ENCODE measurements at regions not wholly inside any gene's neighbourhood (a gene's known extent, or its start where the extent isn't known, plus 50 kb on each side); places are given as distances from the start of the nearest gene placed in this dataset.

GRCh38 chr2:104933151-104933917, 79.4 kb downstream of the POU3F3 start:
- Mint-ChIP-seq H3K4me1 (ENCODE audit: low read depth, unreplicated experiment) (peaks cover 11% of the 10 kb centered on the region), H3K27ac (ENCODE audit: unreplicated experiment) (no peak overlapping the region), H3K27me3 (ENCODE audit: low read depth, unreplicated experiment) (peaks cover 4% of the 10 kb centered on the region), H3K36me3 (ENCODE audit: low read depth, unreplicated experiment) (no peaks in the 10 kb centered on the region), H3K4me3 (ENCODE audit: unreplicated experiment) (no peak overlapping the region), H3K9me3 (ENCODE audit: unreplicated experiment) (no peaks in the 10 kb centered on the region)
- Histone ChIP-seq H3K9me3 (ENCODE audit: insufficient read depth, low read depth, low read length) (no peaks in the 10 kb centered on the region), H3K27me3 (ENCODE audit: insufficient read depth, low read length) (no peaks in the 10 kb centered on the region), H3K4me3 (ENCODE audit: insufficient read depth, low read depth, low read length) (no peak overlapping the region), H3K4me2 (ENCODE audit: low read length) (no peak overlapping the region), H2AFZ (ENCODE audit: low read depth, low read length) (no peak overlapping the region), H3K79me2 (ENCODE audit: insufficient read depth, low read length) (no peaks in the 10 kb centered on the region), H3K9ac (ENCODE audit: low read length) (no peak overlapping the region), H3K27ac (ENCODE audit: low read depth, low read length) (no peak overlapping the region), H4K20me1 (ENCODE audit: insufficient read depth, low read length) (no peaks in the 10 kb centered on the region), H3K36me3 (ENCODE audit: insufficient read depth, low read length) (no peaks in the 10 kb centered on the region), H3K4me1 (ENCODE audit: insufficient read depth, low read length) (no peaks in the 10 kb centered on the region)
- no peak for FAIRE-seq
- no peak for TF ChIP-seq CTCF (IDR thresholded peaks at IDR 0.05; ENCODE audit: insufficient read depth, low read depth, low read length)
- TF ChIP-seq EZH2 (IDR thresholded peaks at IDR 0.05; ENCODE audit: insufficient read depth, low read length) = no peak
- no peak for DNase-seq (ENCODE audit: low read depth)

GRCh38 chr2:104936527-104936926, 82.6 kb downstream of the POU3F3 start:
- H3K9ac ChIP-seq (ENCODE audit: low read length) = no peak overlapping the region
- H4K20me1 ChIP-seq (ENCODE audit: insufficient read depth, low read length) = no peaks in the 10 kb centered on the region
- H3K36me3 ChIP-seq (ENCODE audit: insufficient read depth, low read length) = no peaks in the 10 kb centered on the region
- no peak overlapping the region for H3K4me2 ChIP-seq (ENCODE audit: low read length)
- no peak for FAIRE-seq
- Mint-ChIP-seq H3K27me3 (ENCODE audit: low read depth, unreplicated experiment) (peaks cover 6% of the 10 kb centered on the region), H3K36me3 (ENCODE audit: low read depth, unreplicated experiment) (no peaks in the 10 kb centered on the region), H3K9me3 (ENCODE audit: unreplicated experiment) (no peaks in the 10 kb centered on the region), H3K27ac (ENCODE audit: unreplicated experiment) (no peak overlapping the region), H3K4me3 (ENCODE audit: unreplicated experiment) (no peak overlapping the region), H3K4me1 (ENCODE audit: low read depth, unreplicated experiment) (peaks cover 11% of the 10 kb centered on the region)
- no peaks in the 10 kb centered on the region for H3K9me3 ChIP-seq (ENCODE audit: insufficient read depth, low read depth, low read length)
- TF ChIP-seq EZH2 (IDR thresholded peaks at IDR 0.05; ENCODE audit: insufficient read depth, low read length) (no peak), CTCF (IDR thresholded peaks at IDR 0.05; ENCODE audit: insufficient read depth, low read depth, low read length) (no peak)
- no peak overlapping the region for H3K4me3 ChIP-seq (ENCODE audit: insufficient read depth, low read depth, low read length)
- H3K79me2 ChIP-seq (ENCODE audit: insufficient read depth, low read length) = no peaks in the 10 kb centered on the region
- H2AFZ ChIP-seq (ENCODE audit: low read depth, low read length) = no peak overlapping the region
- no peak for DNase-seq (ENCODE audit: low read depth)
- no peaks in the 10 kb centered on the region for H3K4me1 ChIP-seq (ENCODE audit: insufficient read depth, low read length)
- H3K27me3 ChIP-seq (ENCODE audit: insufficient read depth, low read length) = no peaks in the 10 kb centered on the region
- H3K27ac ChIP-seq (ENCODE audit: low read depth, low read length) = no peak overlapping the region

GRCh38 chr2:104938231-104938941, 84.5 kb downstream of the POU3F3 start:
- Histone ChIP-seq H3K4me1 (ENCODE audit: insufficient read depth, low read length) (no peaks in the 10 kb centered on the region), H3K27me3 (ENCODE audit: insufficient read depth, low read length) (no peaks in the 10 kb centered on the region), H3K9me3 (ENCODE audit: insufficient read depth, low read depth, low read length) (no peaks in the 10 kb centered on the region), H4K20me1 (ENCODE audit: insufficient read depth, low read length) (no peaks in the 10 kb centered on the region), H3K4me2 (ENCODE audit: low read length) (no peak overlapping the region), H3K4me3 (ENCODE audit: insufficient read depth, low read depth, low read length) (no peak overlapping the region), H3K27ac (ENCODE audit: low read depth, low read length) (no peak overlapping the region), H3K9ac (ENCODE audit: low read length) (no peak overlapping the region), H3K36me3 (ENCODE audit: insufficient read depth, low read length) (no peaks in the 10 kb centered on the region), H3K79me2 (ENCODE audit: insufficient read depth, low read length) (no peaks in the 10 kb centered on the region), H2AFZ (ENCODE audit: low read depth, low read length) (no peak overlapping the region)
- H3K36me3 Mint-ChIP-seq (ENCODE audit: low read depth, unreplicated experiment) = no peaks in the 10 kb centered on the region
- H3K27me3 Mint-ChIP-seq (ENCODE audit: low read depth, unreplicated experiment) = peaks cover 7% of the 10 kb centered on the region
- no peak overlapping the region for H3K27ac Mint-ChIP-seq (ENCODE audit: unreplicated experiment)
- no peak for TF ChIP-seq EZH2 (IDR thresholded peaks at IDR 0.05; ENCODE audit: insufficient read depth, low read length)
- no peak for TF ChIP-seq CTCF (IDR thresholded peaks at IDR 0.05; ENCODE audit: insufficient read depth, low read depth, low read length)
- DNase-seq (ENCODE audit: low read depth) (no peak), FAIRE-seq (no peak)
- no peaks in the 10 kb centered on the region for H3K9me3 Mint-ChIP-seq (ENCODE audit: unreplicated experiment)
- no peak overlapping the region for H3K4me3 Mint-ChIP-seq (ENCODE audit: unreplicated experiment)
- peaks cover 11% of the 10 kb centered on the region for H3K4me1 Mint-ChIP-seq (ENCODE audit: low read depth, unreplicated experiment)
